ENCODE measurements at regions not wholly inside any gene's neighbourhood (a gene's known extent, or its start where the extent isn't known, plus 50 kb on each side); places are given as distances from the start of the nearest gene placed in this dataset.

DNA sequence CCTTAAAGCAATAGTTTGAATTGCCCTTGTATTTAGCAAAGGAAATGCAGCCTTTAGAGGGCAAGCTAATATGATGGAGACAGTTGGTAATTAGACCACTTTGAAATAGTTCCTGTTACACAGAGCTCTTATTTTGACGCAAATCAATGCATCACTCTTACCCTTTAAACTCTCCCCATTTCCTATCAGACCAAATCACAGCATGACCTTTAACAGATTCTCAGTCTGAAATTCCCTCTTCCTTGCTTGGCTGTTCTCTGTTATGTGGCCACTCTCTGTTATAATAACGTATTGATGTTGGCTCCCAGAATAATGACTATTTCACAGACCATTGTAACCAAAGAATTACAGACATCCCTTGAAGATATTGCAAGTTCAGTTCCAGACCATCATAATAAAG lies 66.9 kb upstream of the NGF start:
- Histone ChIP-seq H3K27ac (no peak overlapping the region), H3K9me3 (ENCODE audit: severe bottlenecking) (peaks cover 5% of the 10 kb centered on the region), H3K27me3 (ENCODE audit: insufficient read depth, low read depth, severe bottlenecking) (no peaks in the 10 kb centered on the region), H3K4me3 (ENCODE audit: low read depth, low read length) (no peak overlapping the region), H3K36me3 (no peaks in the 10 kb centered on the region)
- TF ChIP-seq, protein P1, sequence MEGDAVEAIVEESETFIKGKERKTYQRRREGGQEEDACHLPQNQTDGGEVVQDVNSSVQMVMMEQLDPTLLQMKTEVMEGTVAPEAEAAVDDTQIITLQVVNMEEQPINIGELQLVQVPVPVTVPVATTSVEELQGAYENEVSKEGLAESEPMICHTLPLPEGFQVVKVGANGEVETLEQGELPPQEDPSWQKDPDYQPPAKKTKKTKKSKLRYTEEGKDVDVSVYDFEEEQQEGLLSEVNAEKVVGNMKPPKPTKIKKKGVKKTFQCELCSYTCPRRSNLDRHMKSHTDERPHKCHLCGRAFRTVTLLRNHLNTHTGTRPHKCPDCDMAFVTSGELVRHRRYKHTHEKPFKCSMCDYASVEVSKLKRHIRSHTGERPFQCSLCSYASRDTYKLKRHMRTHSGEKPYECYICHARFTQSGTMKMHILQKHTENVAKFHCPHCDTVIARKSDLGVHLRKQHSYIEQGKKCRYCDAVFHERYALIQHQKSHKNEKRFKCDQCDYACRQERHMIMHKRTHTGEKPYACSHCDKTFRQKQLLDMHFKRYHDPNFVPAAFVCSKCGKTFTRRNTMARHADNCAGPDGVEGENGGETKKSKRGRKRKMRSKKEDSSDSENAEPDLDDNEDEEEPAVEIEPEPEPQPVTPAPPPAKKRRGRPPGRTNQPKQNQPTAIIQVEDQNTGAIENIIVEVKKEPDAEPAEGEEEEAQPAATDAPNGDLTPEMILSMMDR (IDR thresholded peaks at IDR 0.05; ENCODE audit: low read depth, low read length) = no peak
- no peak for DNase-seq

DNA sequence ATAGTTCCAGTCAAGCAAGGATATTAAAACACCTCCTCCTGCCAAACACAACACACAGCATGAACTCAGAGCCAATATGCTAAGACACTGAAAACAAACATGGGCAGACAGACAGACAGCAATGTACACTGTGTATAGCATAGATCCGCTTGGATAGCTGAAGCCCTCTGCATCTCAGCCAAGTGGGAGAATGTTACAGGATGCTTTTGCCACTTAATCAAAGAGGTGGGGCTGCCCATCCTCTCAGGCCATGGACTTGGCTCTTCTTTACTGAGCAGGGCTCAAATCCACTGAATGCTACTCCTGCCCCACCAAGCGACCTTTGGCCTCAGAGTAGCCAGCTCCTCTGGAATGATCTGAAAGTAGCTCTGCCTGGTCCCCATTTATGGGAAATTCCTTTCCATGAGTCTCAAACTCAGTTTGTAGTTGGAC lies 64.7 kb upstream of the NGF start:
- no peaks in the 10 kb centered on the region for H3K27me3 ChIP-seq (ENCODE audit: insufficient read depth, low read depth, severe bottlenecking)
- no peak overlapping the region for H3K4me3 ChIP-seq (ENCODE audit: low read depth, low read length)
- DNase-seq = no peak
- TF ChIP-seq, protein P1 (IDR thresholded peaks at IDR 0.05; ENCODE audit: low read depth, low read length) = no peak
- H3K36me3 ChIP-seq = no peaks in the 10 kb centered on the region
- peaks cover 5% of the 10 kb centered on the region for H3K9me3 ChIP-seq (ENCODE audit: severe bottlenecking)
- no peak overlapping the region for H3K27ac ChIP-seq

DNA sequence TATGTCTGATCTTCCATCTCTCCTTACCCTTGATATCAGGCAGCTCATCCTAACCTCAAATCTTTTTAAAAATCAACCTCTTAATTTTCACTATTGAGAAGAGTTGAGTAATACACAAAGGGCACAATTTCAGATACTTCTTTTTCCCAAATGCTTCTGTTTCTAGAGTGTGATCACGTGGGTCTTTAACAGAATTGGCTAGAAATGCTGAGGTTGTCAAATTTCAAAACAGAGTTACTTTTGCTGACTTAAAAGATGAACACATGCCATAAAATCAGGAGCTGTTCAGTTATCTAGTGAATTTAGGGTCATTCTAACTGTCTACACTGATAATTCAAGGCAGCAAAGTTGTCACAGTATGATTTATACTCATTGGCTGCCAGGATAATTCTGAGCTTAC lies 63.6 kb upstream of the NGF start:
- Histone ChIP-seq H3K27me3 (ENCODE audit: insufficient read depth, low read depth, severe bottlenecking) (no peaks in the 10 kb centered on the region), H3K9me3 (ENCODE audit: severe bottlenecking) (peaks cover 5% of the 10 kb centered on the region), H3K27ac (no peak overlapping the region), H3K36me3 (no peaks in the 10 kb centered on the region), H3K4me3 (ENCODE audit: low read depth, low read length) (no peak overlapping the region)
- TF ChIP-seq, protein P1 (IDR thresholded peaks at IDR 0.05; ENCODE audit: low read depth, low read length) = no peak
- no peak for DNase-seq

DNA sequence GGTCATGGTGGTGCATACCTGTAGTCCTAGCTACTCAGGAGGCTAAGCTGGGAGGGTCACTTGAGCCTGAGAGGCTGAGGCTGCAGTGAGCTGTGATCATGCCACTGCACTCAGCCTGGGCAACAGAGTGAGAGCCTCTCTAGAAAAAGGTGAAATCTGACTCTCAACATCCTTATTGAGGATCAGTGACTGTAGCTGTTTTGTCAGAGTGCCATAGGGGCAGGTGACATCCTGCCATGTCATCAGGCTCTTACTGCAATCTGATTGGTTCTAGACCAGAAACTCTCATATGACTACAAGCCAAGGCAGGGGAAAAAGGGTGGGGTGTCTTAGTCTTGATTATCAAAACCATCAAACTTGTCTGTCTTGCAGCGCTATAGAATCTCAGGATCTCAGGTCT lies 62.8 kb upstream of the NGF start:
- no peak overlapping the region for H3K4me3 ChIP-seq (ENCODE audit: low read depth, low read length)
- no peak for DNase-seq
- no peaks in the 10 kb centered on the region for H3K27me3 ChIP-seq (ENCODE audit: insufficient read depth, low read depth, severe bottlenecking)
- H3K27ac ChIP-seq = no peak overlapping the region
- H3K36me3 ChIP-seq = no peaks in the 10 kb centered on the region
- no peaks in the 10 kb centered on the region for H3K9me3 ChIP-seq (ENCODE audit: severe bottlenecking)
- TF ChIP-seq, protein P1 (IDR thresholded peaks at IDR 0.05; ENCODE audit: low read depth, low read length) = no peak

DNA sequence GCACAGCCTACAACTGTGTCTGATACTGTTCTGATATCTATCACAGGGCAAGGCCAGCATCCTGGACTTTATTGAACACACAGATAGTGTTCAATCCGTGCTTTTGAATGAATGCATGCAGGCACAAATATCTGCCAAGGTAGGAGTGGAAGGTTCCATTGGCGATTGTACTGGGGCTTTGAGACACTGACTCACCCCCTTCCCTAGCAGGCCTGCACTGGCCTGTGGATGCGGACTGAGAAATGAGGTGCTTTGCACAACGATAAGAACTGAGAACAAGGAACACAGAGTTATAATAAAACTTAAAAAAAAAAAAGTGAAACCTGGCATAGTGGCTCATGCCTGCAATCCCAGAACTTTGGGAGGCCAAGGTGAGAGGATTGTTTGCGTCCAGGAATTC lies 62.4 kb upstream of the NGF start:
- Histone ChIP-seq H3K36me3 (no peaks in the 10 kb centered on the region), H3K9me3 (ENCODE audit: severe bottlenecking) (no peaks in the 10 kb centered on the region), H3K4me3 (ENCODE audit: low read depth, low read length) (no peak overlapping the region), H3K27me3 (ENCODE audit: insufficient read depth, low read depth, severe bottlenecking) (no peaks in the 10 kb centered on the region), H3K27ac (no peak overlapping the region)
- no peak for DNase-seq
- TF ChIP-seq, protein P1 (IDR thresholded peaks at IDR 0.05; ENCODE audit: low read depth, low read length) = no peak

DNA sequence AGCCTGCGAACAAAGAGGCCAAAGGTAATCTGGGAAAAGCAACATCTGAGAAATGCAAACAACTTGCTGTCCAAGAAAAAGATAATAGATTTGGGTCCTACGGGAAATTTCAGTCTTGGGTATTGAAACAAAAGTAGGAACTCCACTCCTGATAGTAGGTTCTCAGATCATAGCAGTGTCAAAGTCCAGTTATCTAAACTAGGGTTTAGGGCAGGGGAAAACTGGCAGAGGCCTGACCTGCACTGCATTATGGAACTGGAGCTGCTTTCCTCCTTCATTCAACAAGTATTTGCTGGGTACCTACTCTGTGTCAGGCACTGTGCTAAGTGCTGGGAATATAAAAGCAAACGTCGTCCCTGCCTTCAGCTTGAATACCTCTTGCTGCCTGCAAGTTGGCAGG lies 60.7 kb upstream of the NGF start:
- Histone ChIP-seq H3K9me3 (ENCODE audit: severe bottlenecking) (no peaks in the 10 kb centered on the region), H3K27me3 (ENCODE audit: insufficient read depth, low read depth, severe bottlenecking) (no peaks in the 10 kb centered on the region), H3K36me3 (no peaks in the 10 kb centered on the region), H3K4me3 (ENCODE audit: low read depth, low read length) (no peak overlapping the region), H3K27ac (no peak overlapping the region)
- DNase-seq = no peak
- TF ChIP-seq, protein P1 (IDR thresholded peaks at IDR 0.05; ENCODE audit: low read depth, low read length) = no peak
